CD4-positive, alpha-beta T cell (primary cell): ENCODE measurements at regions not wholly inside any gene's neighbourhood (a gene's known extent, or its start where the extent isn't known, plus 50 kb on each side); places are given as distances from the start of the nearest gene placed in this dataset.

Source experiments
- ATAC-seq: fragments of 200-7000 bp; cut with Tn5 transposase; one replicate; pipeline ENCODE4 v1.10.0; 2022; ENCODE audit warnings: mild to moderate bottlenecking; ENCODE audit not compliant: poor library complexity
- CTCF ChIA-PET: fragments of 350-600 bp; sonication (Branson Sonifier 250); formaldehyde crosslinking; loops from one replicate; lab custom pipeline; 2021; ENCODE audit warnings: antibody characterized with exemption, inconsistent platforms; lab: Charles Lee
- POLR2A ChIA-PET: fragments of 350-600 bp; sonication (Branson Sonifier 250); formaldehyde crosslinking; loops from one replicate; lab custom pipeline; 2021; ENCODE audit warnings: antibody characterized with exemption, inconsistent platforms; lab: Charles Lee
- DNase-seq, 14 experiments: peaks; one replicate each; pipeline ENCODE4 v3.0.0-alpha.2; 2013 to 2020; ENCODE audit warnings: mixed read lengths in 2 of 14
- H3K27ac ChIP-seq, 2 donors: one replicate each; pipeline versions ENCODE4 v1.5.1 to v1.7.0; 2013; ENCODE audit warnings: low read length in 2 of 2, low read depth in 1 of 2, mild to moderate bottlenecking in 1 of 2
- H3K27me3 ChIP-seq, 2 experiments: 1 replicate in 1 of 2; 2 replicates in 1 of 2; pipeline versions ENCODE4 v1.6.1 to v1.7.0; 2013; ENCODE audit warnings: low read length in 2 of 2, control low read depth in 1 of 2, mild to moderate bottlenecking in 1 of 2, moderate library complexity in 1 of 2; ENCODE audit not compliant: insufficient read depth in 2 of 2, control insufficient read depth in 1 of 2
- H3K36me3 ChIP-seq: one replicate; pipeline ENCODE4 v1.6.1; 2013; ENCODE audit warnings: low read length, control low read depth; ENCODE audit not compliant: insufficient read depth
- H3K4me1 ChIP-seq: one replicate; pipeline ENCODE4 v1.6.1; 2013; ENCODE audit warnings: low read length, control low read depth; ENCODE audit not compliant: insufficient read depth
- H3K4me3 ChIP-seq: one replicate; pipeline ENCODE4 v1.5.1; 2013; ENCODE audit warnings: mild to moderate bottlenecking, low read length, moderate library complexity
- H3K9me3 ChIP-seq, 2 experiments: 1 replicate in 1 of 2; 2 replicates in 1 of 2; pipeline versions ENCODE4 v1.6.1 to v1.7.0; 2013; ENCODE audit warnings: low read length in 2 of 2, mild to moderate bottlenecking in 2 of 2, control low read depth in 1 of 2, moderate library complexity in 1 of 2; ENCODE audit not compliant: control insufficient read depth in 1 of 2, insufficient read depth in 1 of 2
- H3K27ac Mint-ChIP-seq: one replicate; pipeline ENCODE4 v1.8.0; 2020; ENCODE audit warnings: mixed read lengths
- H3K27me3 Mint-ChIP-seq: one replicate; pipeline ENCODE4 v1.8.0; 2021; ENCODE audit warnings: mixed read lengths
- H3K36me3 Mint-ChIP-seq: one replicate; pipeline ENCODE4 v1.8.0; 2021; ENCODE audit warnings: low read depth, mixed read lengths
- H3K4me1 Mint-ChIP-seq: one replicate; pipeline ENCODE4 v1.8.0; 2021; ENCODE audit warnings: low read depth, mixed read lengths
- H3K4me3 Mint-ChIP-seq: one replicate; pipeline ENCODE4 v1.8.0; 2020; ENCODE audit warnings: mild to moderate bottlenecking, mixed read lengths
- H3K9me3 Mint-ChIP-seq: one replicate; pipeline ENCODE4 v1.8.0; 2020; ENCODE audit warnings: mixed read lengths
- intact Hi-C, 2 experiments: fragments of 100-400 bp; cut with DNase I in 1 of 2; cut with micrococcal nuclease in 1 of 2; formaldehyde crosslinking; loops; one replicate each; pipeline versions ENCODE4 v1.15.1 to v1.9.0; 2023 to 2025; cut with DNase I, micrococcal nuclease
- TF ChIP-seq, protein P1 (sequence below): fragments of 200-600 bp; IDR thresholded peaks from one replicate; pipeline ENCODE4 v1.8.0; 2022; ENCODE audit warnings: antibody characterized with exemption, mild to moderate bottlenecking

DNA sequence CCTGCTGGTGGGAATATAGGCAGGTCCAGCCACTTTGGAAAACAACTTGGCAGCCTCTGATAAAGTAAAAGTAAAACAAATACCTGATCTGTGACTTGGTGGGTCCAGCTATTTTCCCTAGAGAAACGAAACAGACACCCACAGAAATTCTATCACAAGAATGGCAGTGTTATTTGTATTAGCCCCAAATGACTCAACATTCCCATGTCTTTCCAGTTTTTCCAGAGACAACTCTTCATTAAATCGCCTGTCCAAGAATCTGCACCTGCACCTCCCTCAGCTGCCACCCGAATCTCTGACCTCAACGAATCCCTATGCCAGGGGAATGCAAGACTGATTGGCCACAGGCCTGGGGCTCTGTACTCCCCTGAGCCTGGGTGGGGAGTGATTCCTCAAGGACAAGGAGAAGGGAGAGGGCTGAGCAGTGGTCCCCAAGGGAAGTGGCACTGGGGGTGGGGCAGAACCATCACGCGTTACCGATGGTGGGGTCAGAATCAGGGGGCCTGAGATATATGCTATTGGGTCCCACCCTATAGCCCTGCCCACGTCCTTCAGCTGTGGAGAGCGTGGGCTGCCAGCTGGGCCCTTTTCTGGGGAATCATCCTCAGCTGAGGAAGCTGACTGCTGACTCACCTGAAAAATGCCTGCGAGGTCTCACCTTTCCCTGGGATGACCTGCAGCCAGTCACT, 553.0 kb downstream of the PTPRU start:
- ATAC-seq (no peak), DNase-seq (no peak)
- Mint-ChIP-seq H3K27ac (no peak overlapping the region), H3K27me3 (peaks cover 24% of the 10 kb centered on the region), H3K4me3 (no peak overlapping the region), H3K36me3 (no peaks in the 10 kb centered on the region), H3K4me1 (no peaks in the 10 kb centered on the region), H3K9me3 (no peaks in the 10 kb centered on the region)
- Histone ChIP-seq H3K4me1 (no peaks in the 10 kb centered on the region), H3K9me3 (no peaks in the 10 kb centered on the region), H3K4me3 (no peak overlapping the region), H3K36me3 (no peaks in the 10 kb centered on the region), H3K27ac (no peak overlapping the region), H3K27me3 (peaks cover 2 to 5% of the 10 kb centered on the region in 2 experiments)
- intact Hi-C loops = no loop called here
- ChIA-PET CTCF (interaction anchor here (0.5 kb wide), 1 partner anchor 619 kb away, joined by 3 read pairs; no protein-coding TSS in a partner anchor), POLR2A (no interaction called here)
- TF ChIP-seq, protein P1, sequence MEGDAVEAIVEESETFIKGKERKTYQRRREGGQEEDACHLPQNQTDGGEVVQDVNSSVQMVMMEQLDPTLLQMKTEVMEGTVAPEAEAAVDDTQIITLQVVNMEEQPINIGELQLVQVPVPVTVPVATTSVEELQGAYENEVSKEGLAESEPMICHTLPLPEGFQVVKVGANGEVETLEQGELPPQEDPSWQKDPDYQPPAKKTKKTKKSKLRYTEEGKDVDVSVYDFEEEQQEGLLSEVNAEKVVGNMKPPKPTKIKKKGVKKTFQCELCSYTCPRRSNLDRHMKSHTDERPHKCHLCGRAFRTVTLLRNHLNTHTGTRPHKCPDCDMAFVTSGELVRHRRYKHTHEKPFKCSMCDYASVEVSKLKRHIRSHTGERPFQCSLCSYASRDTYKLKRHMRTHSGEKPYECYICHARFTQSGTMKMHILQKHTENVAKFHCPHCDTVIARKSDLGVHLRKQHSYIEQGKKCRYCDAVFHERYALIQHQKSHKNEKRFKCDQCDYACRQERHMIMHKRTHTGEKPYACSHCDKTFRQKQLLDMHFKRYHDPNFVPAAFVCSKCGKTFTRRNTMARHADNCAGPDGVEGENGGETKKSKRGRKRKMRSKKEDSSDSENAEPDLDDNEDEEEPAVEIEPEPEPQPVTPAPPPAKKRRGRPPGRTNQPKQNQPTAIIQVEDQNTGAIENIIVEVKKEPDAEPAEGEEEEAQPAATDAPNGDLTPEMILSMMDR = no peak

DNA sequence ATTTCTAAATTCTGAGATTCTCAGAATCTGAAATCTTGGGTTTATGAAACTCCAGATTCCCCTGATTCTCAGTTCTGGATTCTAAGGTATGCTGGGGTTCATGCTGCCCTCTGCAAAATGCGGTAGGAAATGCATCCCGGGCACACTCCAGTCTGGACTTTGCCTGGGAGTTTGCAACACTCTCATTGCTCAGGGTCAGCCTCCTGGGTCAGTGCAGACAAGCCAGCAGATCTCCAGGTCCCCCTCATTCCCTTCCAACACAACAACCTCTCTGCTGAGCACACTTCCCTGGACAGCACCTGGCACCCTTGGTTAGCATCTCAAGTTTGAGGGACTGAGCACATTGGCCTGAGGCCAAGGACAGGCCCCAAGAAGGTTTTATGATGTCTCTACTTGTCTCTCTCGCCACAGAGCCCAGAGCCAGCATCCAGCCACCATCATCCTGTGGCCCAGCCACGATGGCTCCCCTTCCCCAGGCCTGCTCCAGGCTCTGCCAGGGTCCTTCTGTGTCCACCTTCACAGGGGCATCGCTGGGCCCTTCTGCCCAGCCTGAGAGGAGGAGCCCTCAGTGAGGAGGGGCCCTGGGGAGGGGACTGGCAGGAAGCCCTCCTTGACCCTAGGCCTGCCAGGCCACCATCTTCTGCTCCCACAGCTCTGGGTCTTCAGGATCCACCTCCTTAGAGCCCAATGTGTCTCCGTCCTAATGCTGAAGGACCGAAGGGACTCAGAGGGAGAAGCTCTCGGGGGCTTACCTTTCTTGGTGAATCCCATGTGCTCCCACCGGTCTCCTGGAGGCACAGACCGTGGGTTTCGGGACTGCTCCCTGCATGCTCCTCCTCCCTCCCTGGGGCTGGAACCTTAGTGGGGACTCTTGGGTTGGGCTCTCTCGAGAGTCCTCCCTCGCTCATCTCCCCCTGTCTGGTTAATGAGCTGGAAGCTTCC, 550.7 kb downstream of the PTPRU start:
- H3K9me3 ChIP-seq = no peaks in the 10 kb centered on the region
- H3K36me3 Mint-ChIP-seq = no peaks in the 10 kb centered on the region
- H3K4me3 Mint-ChIP-seq = no peak overlapping the region
- no peaks in the 10 kb centered on the region for H3K36me3 ChIP-seq
- no peak overlapping the region for H3K27ac ChIP-seq
- H3K27me3 Mint-ChIP-seq = peaks cover 20% of the 10 kb centered on the region
- DNase-seq (no peak), ATAC-seq (no peak)
- no peak overlapping the region for H3K4me3 ChIP-seq
- H3K27ac Mint-ChIP-seq = no peak overlapping the region
- no peaks in the 10 kb centered on the region for H3K9me3 Mint-ChIP-seq
- H3K27me3 ChIP-seq = peaks cover 5% of the 10 kb centered on the region in 2 experiments
- TF ChIP-seq, protein P1 = no peak
- no peaks in the 10 kb centered on the region for H3K4me1 Mint-ChIP-seq
- intact Hi-C loops = no loop called here
- ChIA-PET POLR2A (interaction anchor here (0.6 kb wide), 1 partner anchor 13 kb away, joined by 3 read pairs; no protein-coding TSS in a partner anchor), CTCF (no interaction called here)
- no peaks in the 10 kb centered on the region for H3K4me1 ChIP-seq

DNA sequence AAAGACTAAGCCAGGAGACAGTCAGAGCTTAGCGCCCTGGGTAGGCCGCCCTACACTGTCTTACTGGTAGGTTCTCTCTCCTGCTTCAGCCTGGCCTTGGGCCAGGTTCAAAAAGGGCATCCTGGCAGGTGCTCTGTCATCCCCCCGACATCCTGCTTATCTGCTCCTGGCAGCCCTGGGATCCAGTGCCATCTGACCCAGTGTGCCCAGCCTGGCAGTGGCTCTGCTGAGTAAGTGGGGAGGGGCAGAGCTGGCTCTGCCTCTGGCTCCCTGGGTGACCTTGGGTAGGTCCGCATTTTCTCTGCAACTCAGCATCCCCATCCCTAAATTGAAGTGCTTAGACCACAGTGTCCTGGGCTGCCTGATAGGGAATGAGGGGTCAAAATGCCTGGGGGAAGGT, 549.9 kb downstream of the PTPRU start:
- CTCF ChIA-PET = no interaction called here
- TF ChIP-seq, protein P1 = no peak
- Histone ChIP-seq H3K9me3 (no peaks in the 10 kb centered on the region), H3K27ac (no peak overlapping the region), H3K4me1 (no peaks in the 10 kb centered on the region), H3K27me3 (peaks cover 0 to 5% of the 10 kb centered on the region in 2 experiments), H3K36me3 (no peaks in the 10 kb centered on the region), H3K4me3 (no peak overlapping the region)
- Mint-ChIP-seq H3K27me3 (peaks cover 26% of the 10 kb centered on the region), H3K9me3 (no peaks in the 10 kb centered on the region), H3K27ac (no peak overlapping the region), H3K36me3 (no peaks in the 10 kb centered on the region), H3K4me3 (no peak overlapping the region), H3K4me1 (no peaks in the 10 kb centered on the region)
- DNase-seq (no peak), ATAC-seq (no peak)
- intact Hi-C loops = no loop called here
- POLR2A ChIA-PET = no interaction called here
